B cell (primary cell): ENCODE measurements at regions not wholly inside any gene's neighbourhood (a gene's known extent, or its start where the extent isn't known, plus 50 kb on each side); places are given as distances from the start of the nearest gene placed in this dataset.

Source experiments
- ATAC-seq: fragments of 200-7000 bp; cut with Tn5 transposase; one replicate; pipeline ENCODE4 v1.10.0; 2021; ENCODE audit warnings: low read depth, mild to moderate bottlenecking, moderate number of reproducible peaks, moderate library complexity
- CTCF ChIA-PET: fragments of 350-600 bp; sonication (Branson Sonifier 250); formaldehyde crosslinking; loops from one replicate; lab custom pipeline; 2021; ENCODE audit warnings: antibody characterized with exemption, inconsistent platforms; lab: Charles Lee
- POLR2A ChIA-PET: fragments of 350-600 bp; sonication (Branson Sonifier 250); formaldehyde crosslinking; loops from one replicate; lab custom pipeline; 2021; ENCODE audit warnings: antibody characterized with exemption; lab: Charles Lee
- DNase-seq: peaks from one replicate; pipeline ENCODE4 v3.0.0; 2013
- H2AFZ ChIP-seq: 2 replicates; pipeline ENCODE4 v1.6.1; 2012; ENCODE audit warnings: mild to moderate bottlenecking, low read depth, low read length; ENCODE audit not compliant: insufficient read depth, poor library complexity, severe bottlenecking
- H3K27ac ChIP-seq, 2 donors: 1 replicate in 1 of 2; 2 replicates in 1 of 2; pipeline ENCODE4 v1.5.1; 2012 to 2013; ENCODE audit warnings: low read length in 2 of 2, mild to moderate bottlenecking in 2 of 2, moderate library complexity in 1 of 2
- H3K27me3 ChIP-seq, 4 experiments: fragments of 200-600 bp in 1 of 4; sonication (generic) in 1 of 4; replicated peaks in 1 of 4; 1 replicate in 2 of 4; 2 replicates in 2 of 4; pipeline versions ENCODE4 v1.6.1 to v1.7.0; 2013 to 2016; ENCODE audit warnings: low read length in 3 of 4, mild to moderate bottlenecking in 2 of 4, mixed read lengths in 1 of 4, moderate library complexity in 1 of 4; ENCODE audit not compliant: insufficient read depth in 4 of 4, control insufficient read depth in 3 of 4; ENCODE audit errors: control extremely low read depth in 1 of 4
- H3K36me3 ChIP-seq, 2 experiments: replicated peaks in 1 of 2; 1 replicate in 1 of 2; 2 replicates in 1 of 2; pipeline versions ENCODE4 v1.6.1 to v1.7.1; 2013; ENCODE audit warnings: low read length in 1 of 2; ENCODE audit not compliant: insufficient read depth in 2 of 2, control insufficient read depth in 1 of 2; ENCODE audit errors: control extremely low read depth in 1 of 2, extremely low read depth in 1 of 2
- H3K4me1 ChIP-seq, 2 donors: fragments of 200-600 bp in 1 of 2; sonication (generic) in 1 of 2; 1 replicate in 1 of 2; 2 replicates in 1 of 2; pipeline versions ENCODE4 v1.5.1 to v1.6.1; 2013 to 2017; ENCODE audit warnings: low read length in 2 of 2; ENCODE audit not compliant: control insufficient read depth in 2 of 2, insufficient read depth in 2 of 2
- H3K4me2 ChIP-seq: replicated peaks from 2 replicates; pipeline ENCODE3; 2012; ENCODE audit warnings: mild to moderate bottlenecking, low read depth, low read length; ENCODE audit not compliant: poor library complexity, severe bottlenecking
- H3K4me3 ChIP-seq, 5 experiments: fragments of 200-600 bp in 1 of 5; sonication (generic) in 1 of 5; 1 replicate in 3 of 5; 2 replicates in 2 of 5; pipeline versions ENCODE4 v1.5.1 to v1.7.0; 2011 to 2016; ENCODE audit warnings: low read length in 4 of 5, mild to moderate bottlenecking in 4 of 5, low read depth in 2 of 5, control low read depth in 1 of 5, moderate library complexity in 1 of 5; ENCODE audit not compliant: insufficient read depth in 1 of 5; ENCODE audit errors: control extremely low read depth in 1 of 5, extremely low read depth in 1 of 5
- H3K79me2 ChIP-seq: fragments of 200-600 bp; sonication (generic); one replicate; pipeline ENCODE4 v1.6.0; 2016; ENCODE audit warnings: low read length; ENCODE audit not compliant: control insufficient read depth, insufficient read depth
- H3K9ac ChIP-seq: fragments of 200-600 bp; sonication (generic); 2 replicates; pipeline ENCODE4 v1.6.1; 2017; ENCODE audit warnings: mild to moderate bottlenecking, low read length, moderate library complexity
- H3K9me3 ChIP-seq, 3 donors: one replicate each; pipeline versions ENCODE4 v1.6.1 to v1.7.1; 2013; ENCODE audit warnings: low read length in 2 of 3; ENCODE audit not compliant: control insufficient read depth in 2 of 3, insufficient read depth in 1 of 3; ENCODE audit errors: control extremely low read depth in 1 of 3
- H4K20me1 ChIP-seq: 2 replicates; pipeline ENCODE4 v1.6.0; 2012; ENCODE audit warnings: mild to moderate bottlenecking, low read length; ENCODE audit not compliant: insufficient read depth, control insufficient read depth, poor library complexity, severe bottlenecking
- H3K27ac Mint-ChIP-seq: one replicate; pipeline ENCODE4 v1.8.0; 2021; ENCODE audit warnings: mixed read lengths
- H3K27me3 Mint-ChIP-seq: one replicate; pipeline ENCODE4 v1.8.0; 2021; ENCODE audit warnings: mixed read lengths
- H3K4me1 Mint-ChIP-seq: one replicate; pipeline ENCODE4 v1.8.0; 2021; ENCODE audit warnings: mixed read lengths
- H3K4me3 Mint-ChIP-seq: one replicate; pipeline ENCODE4 v1.8.0; 2021; ENCODE audit warnings: mixed read lengths
- H3K9me3 Mint-ChIP-seq: one replicate; pipeline ENCODE4 v1.8.0; 2022; ENCODE audit warnings: mixed read lengths; ENCODE audit not compliant: insufficient read depth
- EZH2 ChIP-seq: IDR thresholded peaks from 2 replicates; pipeline ENCODE4 v1.6.1; 2012; ENCODE audit warnings: borderline replicate concordance, low read depth, mild to moderate bottlenecking, moderate library complexity, low read length; ENCODE audit not compliant: insufficient read depth, poor library complexity, severe bottlenecking
- WGBS: methylation state at CpG from one replicate; pipeline ENCODE4 v1.1.5; 2013; ENCODE audit warnings: missing lambda C conversion rate; ENCODE audit not compliant: insufficient coverage; 5-methylcytosine and 5-hydroxymethylcytosine counted together
- intact Hi-C: fragments of 100-400 bp; cut with micrococcal nuclease; formaldehyde crosslinking; loops from one replicate; pipeline ENCODE4 v1.10.0; 2022
- TF ChIP-seq, protein P1 (sequence below): fragments of 200-600 bp; IDR thresholded peaks from one replicate; pipeline ENCODE4 v1.8.0; 2022; ENCODE audit warnings: antibody characterized with exemption, mild to moderate bottlenecking

- Histone ChIP-seq H4K20me1 (no peaks in the 10 kb centered on the region), H3K4me1 (no peaks in the 10 kb centered on the region), H3K4me2 (no peak overlapping the region), H2AFZ (no peak overlapping the region), H3K27ac (no peak overlapping the region), H3K9ac (no peak overlapping the region), H3K79me2 (no peaks in the 10 kb centered on the region), H3K36me3 (no peaks in the 10 kb centered on the region), H3K9me3 (no peaks in the 10 kb centered on the region), H3K27me3 (no peaks in the 10 kb centered on the region), H3K4me3 (no peak overlapping the region)
- CTCF ChIA-PET, result no interaction called here
- H3K4me3 Mint-ChIP-seq, result no peak overlapping the region
- POLR2A ChIA-PET, result no interaction called here
- H3K27me3 Mint-ChIP-seq, result no peaks in the 10 kb centered on the region
- no CpG with 5 or more reads among the region's 1 CpG for WGBS
- H3K4me1 Mint-ChIP-seq, result no peaks in the 10 kb centered on the region
- no peak for TF ChIP-seq EZH2
- TF ChIP-seq, protein P1, sequence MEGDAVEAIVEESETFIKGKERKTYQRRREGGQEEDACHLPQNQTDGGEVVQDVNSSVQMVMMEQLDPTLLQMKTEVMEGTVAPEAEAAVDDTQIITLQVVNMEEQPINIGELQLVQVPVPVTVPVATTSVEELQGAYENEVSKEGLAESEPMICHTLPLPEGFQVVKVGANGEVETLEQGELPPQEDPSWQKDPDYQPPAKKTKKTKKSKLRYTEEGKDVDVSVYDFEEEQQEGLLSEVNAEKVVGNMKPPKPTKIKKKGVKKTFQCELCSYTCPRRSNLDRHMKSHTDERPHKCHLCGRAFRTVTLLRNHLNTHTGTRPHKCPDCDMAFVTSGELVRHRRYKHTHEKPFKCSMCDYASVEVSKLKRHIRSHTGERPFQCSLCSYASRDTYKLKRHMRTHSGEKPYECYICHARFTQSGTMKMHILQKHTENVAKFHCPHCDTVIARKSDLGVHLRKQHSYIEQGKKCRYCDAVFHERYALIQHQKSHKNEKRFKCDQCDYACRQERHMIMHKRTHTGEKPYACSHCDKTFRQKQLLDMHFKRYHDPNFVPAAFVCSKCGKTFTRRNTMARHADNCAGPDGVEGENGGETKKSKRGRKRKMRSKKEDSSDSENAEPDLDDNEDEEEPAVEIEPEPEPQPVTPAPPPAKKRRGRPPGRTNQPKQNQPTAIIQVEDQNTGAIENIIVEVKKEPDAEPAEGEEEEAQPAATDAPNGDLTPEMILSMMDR, result no peak
- H3K9me3 Mint-ChIP-seq, result no peaks in the 10 kb centered on the region
- intact Hi-C loops, result no loop called here
- ATAC-seq (no peak), DNase-seq (no peak)
- no peak overlapping the region for H3K27ac Mint-ChIP-seq
These were observed 1141.3 kb upstream of the PCDH20 start for GRCh38 chr13:62556978-62557377.

DNA sequence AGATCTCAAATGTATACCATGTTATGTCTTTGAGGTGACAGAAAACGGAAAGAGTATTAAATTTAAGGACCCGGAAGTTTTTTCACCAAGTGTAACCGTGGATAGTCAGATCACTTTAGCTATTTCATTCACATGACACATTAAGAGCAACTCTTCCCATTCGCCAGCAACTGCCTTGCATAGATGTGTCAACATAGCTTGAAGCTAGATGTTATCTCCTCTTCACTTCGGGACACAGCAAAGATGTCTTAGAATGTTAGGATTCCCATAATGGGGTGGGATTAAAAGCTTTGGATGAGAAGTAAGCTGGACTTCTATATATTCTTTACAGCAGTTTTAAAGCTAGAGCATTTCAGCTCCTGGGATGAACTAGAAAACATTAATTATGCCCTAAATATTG, 1135.9 kb upstream of the PCDH20 start:
- POLR2A ChIA-PET, result no interaction called here
- DNase-seq, result no peak
- Histone ChIP-seq H3K4me2 (no peak overlapping the region), H3K79me2 (no peaks in the 10 kb centered on the region), H3K4me3 (no peak overlapping the region), H3K36me3 (no peaks in the 10 kb centered on the region), H3K4me1 (no peaks in the 10 kb centered on the region), H3K27me3 (no peaks in the 10 kb centered on the region), H2AFZ (no peak overlapping the region), H3K9me3 (no peaks in the 10 kb centered on the region), H4K20me1 (no peaks in the 10 kb centered on the region), H3K27ac (no peak overlapping the region), H3K9ac (no peak overlapping the region)
- no peak overlapping the region for H3K4me3 Mint-ChIP-seq
- intact Hi-C loops, result no loop called here
- TF ChIP-seq, protein P1, result no peak
- no peak for TF ChIP-seq EZH2
- CTCF ChIA-PET, result no interaction called here
- H3K27me3 Mint-ChIP-seq, result no peaks in the 10 kb centered on the region
- no peak overlapping the region for H3K27ac Mint-ChIP-seq
- no peaks in the 10 kb centered on the region for H3K9me3 Mint-ChIP-seq
- WGBS, result no CpG with 5 or more reads among the region's 5 CpGs
- ATAC-seq, result no peak
- H3K4me1 Mint-ChIP-seq, result no peaks in the 10 kb centered on the region
